H1 (cell line): ENCODE measurements at regions not wholly inside any gene's neighbourhood (a gene's known extent, or its start where the extent isn't known, plus 50 kb on each side); places are given as distances from the start of the nearest gene placed in this dataset.

ENCODE experiments used
- CTCF ChIA-PET: fragments of 300-600 bp; sonication (Branson Sonifier 250); formaldehyde crosslinking; loops from one replicate; lab custom pipeline; 2021; ENCODE audit not compliant: partially characterized antibody; lab: Charles Lee
- POLR2A ChIA-PET: fragments of 300-600 bp; sonication (Branson Sonifier 250); formaldehyde crosslinking; loops from one replicate; lab custom pipeline; 2021; ENCODE audit warnings: inconsistent platforms; ENCODE audit not compliant: partially characterized antibody; lab: Charles Lee
- DNase-seq, 2 experiments: peaks; one replicate each; pipeline versions ENCODE4 v3.0.0 to v3.0.0-alpha.2; 2010 to 2022; ENCODE audit warnings: low spot score in 2 of 2, low read depth in 1 of 2, mixed read lengths in 1 of 2
- FAIRE-seq: peaks from 2 replicates; lab custom pipeline; 2011; peaks lifted over from hg19 to GRCh38; lab: Jason Lieb, UNC
- H2AFZ ChIP-seq: 2 replicates; pipeline ENCODE4 v1.8.1; 2012; ENCODE audit warnings: low read length, inconsistent platforms
- H2AK5ac ChIP-seq: 2 replicates; pipeline ENCODE4 v1.6.1; 2013; ENCODE audit warnings: low read depth, low read length
- H2BK120ac ChIP-seq: replicated peaks from 2 replicates; pipeline ENCODE3; 2013; ENCODE audit warnings: low read depth, low read length, inconsistent platforms
- H2BK12ac ChIP-seq: 2 replicates; pipeline ENCODE4 v1.6.1; 2013; ENCODE audit warnings: low read depth, low read length
- H2BK15ac ChIP-seq: 2 replicates; pipeline ENCODE4 v1.6.1; 2013; ENCODE audit warnings: low read length
- H2BK20ac ChIP-seq: 2 replicates; pipeline ENCODE4 v1.6.1; 2013; ENCODE audit warnings: low read length
- H2BK5ac ChIP-seq: 2 replicates; pipeline ENCODE4 v1.6.1; 2013; ENCODE audit warnings: low read depth, low read length
- H3K14ac ChIP-seq: 2 replicates; pipeline ENCODE4 v1.6.1; 2013; ENCODE audit warnings: inconsistent platforms; ENCODE audit not compliant: insufficient read length
- H3K18ac ChIP-seq: 2 replicates; pipeline ENCODE4 v1.6.1; 2013; ENCODE audit warnings: low read length; ENCODE audit errors: extremely low read depth
- H3K23ac ChIP-seq: 2 replicates; pipeline ENCODE4 v1.6.1; 2013; ENCODE audit warnings: inconsistent platforms; ENCODE audit not compliant: insufficient read length
- H3K23me2 ChIP-seq: 2 replicates; pipeline ENCODE4 v1.6.1; 2013; ENCODE audit warnings: low read depth, low read length
- H3K27ac ChIP-seq: 2 replicates; pipeline ENCODE4 v1.6.1; 2011; ENCODE audit warnings: low read depth, low read length, inconsistent platforms
- H3K27me3 ChIP-seq, 4 experiments: replicated peaks in 1 of 4; 1 replicate in 1 of 4; 2 replicates in 3 of 4; pipeline versions ENCODE4 v1.6.1 to v1.8.1; 2011 to 2013; ENCODE audit warnings: low read length in 3 of 4, mild to moderate bottlenecking in 3 of 4, inconsistent platforms in 2 of 4, mixed read lengths in 2 of 4, moderate library complexity in 1 of 4; ENCODE audit not compliant: control insufficient read depth in 3 of 4, insufficient read depth in 3 of 4; ENCODE audit errors: extremely low read depth in 1 of 4
- H3K36me3 ChIP-seq, 4 experiments: 2 replicates each; pipeline versions ENCODE4 v1.6.1 to v1.8.1; 2011 to 2013; ENCODE audit warnings: mild to moderate bottlenecking in 4 of 4, low read length in 3 of 4, moderate library complexity in 2 of 4, control low read depth in 1 of 4, inconsistent platforms in 1 of 4; ENCODE audit not compliant: insufficient read depth in 4 of 4, control insufficient read depth in 2 of 4
- H3K4ac ChIP-seq: replicated peaks from 2 replicates; pipeline ENCODE3; 2013; ENCODE audit warnings: low read length, low read depth, mixed read lengths, inconsistent platforms; ENCODE audit not compliant: insufficient read length
- H3K4me1 ChIP-seq, 4 experiments: replicated peaks in 1 of 4; 1 replicate in 1 of 4; 2 replicates in 3 of 4; pipeline versions ENCODE4 v1.6.1 to v1.8.1; 2011 to 2013; ENCODE audit warnings: low read length in 3 of 4, inconsistent platforms in 2 of 4, mixed read lengths in 1 of 4; ENCODE audit not compliant: insufficient read depth in 4 of 4, control insufficient read depth in 3 of 4
- H3K4me2 ChIP-seq, 2 experiments: 2 replicates each; pipeline versions ENCODE4 v1.6.1 to v1.8.1; 2011 to 2013; ENCODE audit warnings: low read depth in 2 of 2, low read length in 2 of 2, control low read depth in 1 of 2, inconsistent platforms in 1 of 2, mild to moderate bottlenecking in 1 of 2; ENCODE audit not compliant: insufficient read depth in 1 of 2
- H3K4me3 ChIP-seq, 4 experiments: fragments of 200-600, 300-600 bp in 1 of 4; sonication (generic), shearing (Covaris generic), sonication (Bioruptor Twin) in 1 of 4; 2 replicates each; pipeline versions ENCODE4 v1.5.1 to v1.8.1; 2011 to 2016; ENCODE audit warnings: low read length in 4 of 4, low read depth in 3 of 4, control low read depth in 2 of 4, inconsistent platforms in 2 of 4, mild to moderate bottlenecking in 2 of 4, mixed read lengths in 1 of 4, moderate library complexity in 1 of 4; ENCODE audit not compliant: insufficient read depth in 2 of 4; ENCODE audit errors: extremely low read depth in 1 of 4
- H3K56ac ChIP-seq: replicated peaks from 2 replicates; pipeline ENCODE3; 2013; ENCODE audit warnings: low read depth, mild to moderate bottlenecking, mixed read lengths, low read length, inconsistent platforms; ENCODE audit not compliant: insufficient read length
- H3K79me1 ChIP-seq: 2 replicates; pipeline ENCODE4 v1.6.1; 2013; ENCODE audit warnings: low read depth, low read length, control low read depth
- H3K79me2 ChIP-seq, 2 experiments: 2 replicates each; pipeline versions ENCODE4 v1.6.1 to v1.8.1; 2012 to 2013; ENCODE audit warnings: low read length in 2 of 2, mild to moderate bottlenecking in 2 of 2, inconsistent platforms in 1 of 2; ENCODE audit not compliant: insufficient read depth in 2 of 2, control insufficient read depth in 1 of 2
- H3K9ac ChIP-seq, 4 experiments: replicated peaks in 1 of 4; 1 replicate in 1 of 4; 2 replicates in 3 of 4; pipeline versions ENCODE4 v1.6.1 to v1.8.1; 2011 to 2013; ENCODE audit warnings: low read depth in 3 of 4, low read length in 3 of 4, control low read depth in 2 of 4, mild to moderate bottlenecking in 2 of 4, moderate library complexity in 2 of 4, inconsistent platforms in 1 of 4; ENCODE audit errors: extremely low read depth in 1 of 4
- H3K9me3 ChIP-seq, 2 experiments: 2 replicates each; pipeline versions ENCODE4 v1.6.1 to v1.8.1; 2012 to 2013; ENCODE audit warnings: mild to moderate bottlenecking in 2 of 2, moderate library complexity in 2 of 2, control low read depth in 1 of 2, inconsistent platforms in 1 of 2, low read depth in 1 of 2, low read length in 1 of 2, mixed read lengths in 1 of 2; ENCODE audit not compliant: insufficient read depth in 2 of 2
- H4K20me1 ChIP-seq, 2 experiments: replicated peaks in 1 of 2; 2 replicates each; pipeline versions ENCODE3 to v1.8.1; 2011 to 2013; ENCODE audit warnings: inconsistent platforms in 2 of 2, low read length in 2 of 2, mild to moderate bottlenecking in 1 of 2; ENCODE audit not compliant: insufficient read depth in 2 of 2, control insufficient read depth in 1 of 2
- H4K5ac ChIP-seq: 2 replicates; pipeline ENCODE4 v1.6.1; 2013; ENCODE audit warnings: low read length, low read depth, mixed read lengths, inconsistent platforms; ENCODE audit not compliant: insufficient read length
- H4K8ac ChIP-seq: 2 replicates; pipeline ENCODE4 v1.8.0; 2013; ENCODE audit warnings: mild to moderate bottlenecking, moderate library complexity, low read length, inconsistent platforms; ENCODE audit not compliant: insufficient read depth; ENCODE audit errors: extremely low read depth
- H4K91ac ChIP-seq: replicated peaks from 2 replicates; pipeline ENCODE3; 2013; ENCODE audit warnings: low read length, mixed read lengths, inconsistent platforms; ENCODE audit not compliant: insufficient read length
- ASH2L ChIP-seq: fragments of 200-600, 300-600 bp; sonication (generic); IDR thresholded peaks from one replicate; pipeline ENCODE4 v1.7.1; 2017; ENCODE audit warnings: low read length
- CTCF ChIP-seq, 3 experiments: IDR thresholded peaks; 1 replicate in 2 of 3; 2 replicates in 1 of 3; pipeline versions ENCODE4 v1.5.1 to v1.6.1; 2011; ENCODE audit warnings: low read length in 3 of 3, mild to moderate bottlenecking in 3 of 3, inconsistent platforms in 2 of 3, low read depth in 1 of 3, moderate library complexity in 1 of 3; ENCODE audit not compliant: insufficient read depth in 1 of 3; ENCODE audit errors: control extremely low read depth in 1 of 3
- MAFK ChIP-seq: IDR thresholded peaks from 2 replicates; pipeline ENCODE4 v1.6.1; 2012; ENCODE audit warnings: low read depth, mild to moderate bottlenecking, improper control_type of control experiment, low read length
- SP4 ChIP-seq: IDR thresholded peaks from 2 replicates; pipeline ENCODE4 v1.6.1; 2012; ENCODE audit warnings: low read length, inconsistent platforms
- TAF1 ChIP-seq: IDR thresholded peaks from 2 replicates; pipeline ENCODE4 v1.6.1; 2011; ENCODE audit warnings: mild to moderate bottlenecking, low read depth, low read length
- WGBS, 2 experiments: shearing (Covaris generic) in 1 of 2; methylation state at CpG; one replicate each; pipeline versions ENCODE4 v1.1.6 to v1.1.7; 2013 to 2015; ENCODE audit warnings: low lambda C conversion rate in 2 of 2, mixed read lengths in 2 of 2, inconsistent platforms in 1 of 2, low coverage in 1 of 2, missing lambda C conversion rate in 1 of 2; ENCODE audit not compliant: insufficient replicate concordance in 2 of 2, insufficient coverage in 1 of 2, insufficient read length in 1 of 2; ENCODE audit errors: extremely low coverage in 1 of 2, missing lambda C conversion rate in 1 of 2; 5-methylcytosine and 5-hydroxymethylcytosine counted together

DNA sequence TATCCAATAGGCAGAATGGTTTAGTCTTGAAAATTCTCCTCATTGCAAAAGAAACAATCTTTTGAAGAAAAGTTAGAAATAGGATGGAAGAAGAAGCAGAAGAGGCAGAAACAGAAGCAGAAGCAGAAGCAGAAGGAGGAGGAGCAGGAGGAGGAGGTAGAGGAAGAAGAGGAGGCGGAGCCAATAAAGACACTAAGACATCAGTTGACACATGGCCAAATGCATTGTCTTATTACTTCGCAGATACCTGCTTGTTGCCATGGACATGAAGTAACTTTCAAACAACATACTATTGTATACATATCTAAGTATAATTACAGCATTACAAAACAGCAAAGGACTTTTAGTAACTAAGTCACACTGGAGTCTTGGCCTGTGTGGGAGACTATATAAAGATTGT, 606.3 kb downstream of the METTL4 start:
- no peak overlapping the region for H3K56ac ChIP-seq
- WGBS, 2 experiments = 89% methylated on average over 2 of the region's 2 CpGs; no CpG with 5 or more reads in 1 of the 2 experiments
- POLR2A ChIA-PET = no interaction called here
- no peak overlapping the region for H4K5ac ChIP-seq
- no peak overlapping the region for H3K9ac ChIP-seq
- no peak overlapping the region for H4K8ac ChIP-seq
- H3K9me3 ChIP-seq = no peaks in the 10 kb centered on the region
- no peak overlapping the region for H2AK5ac ChIP-seq
- H3K18ac ChIP-seq = no peak overlapping the region
- CTCF ChIA-PET = interaction anchor here (1.0 kb wide), 1 partner anchor 34 kb away, joined by 4 read pairs; no protein-coding TSS in a partner anchor
- no peaks in the 10 kb centered on the region for H3K27me3 ChIP-seq
- H4K20me1 ChIP-seq = no peaks in the 10 kb centered on the region
- no peak overlapping the region for H2BK12ac ChIP-seq
- H3K36me3 ChIP-seq = no peaks in the 10 kb centered on the region
- no peak overlapping the region for H3K4me2 ChIP-seq
- no peaks in the 10 kb centered on the region for H3K23me2 ChIP-seq
- no peak overlapping the region for H3K4me3 ChIP-seq
- no peak for DNase-seq
- no peak overlapping the region for H2BK15ac ChIP-seq
- H3K27ac ChIP-seq = no peak overlapping the region
- peaks cover 0 to 6% (median 0%) of the 10 kb centered on the region in 4 experiments; a peak in 1 of 7 replicates for H3K4me1 ChIP-seq
- no peak overlapping the region for H3K14ac ChIP-seq
- H3K23ac ChIP-seq = no peak overlapping the region
- H2BK5ac ChIP-seq = no peak overlapping the region
- no peak overlapping the region for H3K4ac ChIP-seq
- FAIRE-seq = no peak
- H3K79me2 ChIP-seq = no peaks in the 10 kb centered on the region
- H2BK20ac ChIP-seq = no peak overlapping the region
- H2BK120ac ChIP-seq = no peak overlapping the region
- no peaks in the 10 kb centered on the region for H3K79me1 ChIP-seq
- no peak overlapping the region for H4K91ac ChIP-seq
- H2AFZ ChIP-seq = no peak overlapping the region
- TF ChIP-seq SP4 (no peak), MAFK (no peak), TAF1 (no peak), ASH2L (no peak), CTCF (IDR thresholded peaks at IDR 0.05; ENCODE audit: control extremely low read depth in 1 of 3, insufficient read depth in 1 of 3, low read depth in 1 of 3, low read length in 3 of 3) (no peak)
